ENCODE measurements at regions not wholly inside any gene's neighbourhood (a gene's known extent, or its start where the extent isn't known, plus 50 kb on each side); places are given as distances from the start of the nearest gene placed in this dataset.
A peak's percentile ranks its signal among the peaks of the same experiment; 100 is the strongest.

DNA sequence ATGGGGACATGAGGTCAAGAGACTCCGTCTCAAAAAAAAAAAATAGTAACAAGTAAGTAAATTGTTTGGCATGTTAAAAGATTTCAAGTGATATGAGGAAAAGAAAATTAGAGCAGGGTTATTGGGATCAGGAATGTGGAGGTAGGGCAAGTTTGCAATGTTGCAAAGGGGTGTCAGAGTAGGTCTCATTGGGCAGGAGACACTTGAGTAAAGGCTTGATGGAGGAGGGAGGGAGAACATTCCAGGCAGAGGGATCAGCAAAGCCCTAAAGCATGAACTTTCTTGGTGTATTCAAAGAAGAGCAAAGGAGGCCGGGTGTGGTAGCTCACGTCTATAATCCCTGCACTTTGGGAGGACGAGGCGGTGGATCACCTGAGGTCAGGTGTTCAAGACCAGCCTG is 87.1 kb upstream of the HAND1 start:
- no peak for DNase-seq
- ATAC-seq, result no peak
- TF ChIP-seq, protein P1, sequence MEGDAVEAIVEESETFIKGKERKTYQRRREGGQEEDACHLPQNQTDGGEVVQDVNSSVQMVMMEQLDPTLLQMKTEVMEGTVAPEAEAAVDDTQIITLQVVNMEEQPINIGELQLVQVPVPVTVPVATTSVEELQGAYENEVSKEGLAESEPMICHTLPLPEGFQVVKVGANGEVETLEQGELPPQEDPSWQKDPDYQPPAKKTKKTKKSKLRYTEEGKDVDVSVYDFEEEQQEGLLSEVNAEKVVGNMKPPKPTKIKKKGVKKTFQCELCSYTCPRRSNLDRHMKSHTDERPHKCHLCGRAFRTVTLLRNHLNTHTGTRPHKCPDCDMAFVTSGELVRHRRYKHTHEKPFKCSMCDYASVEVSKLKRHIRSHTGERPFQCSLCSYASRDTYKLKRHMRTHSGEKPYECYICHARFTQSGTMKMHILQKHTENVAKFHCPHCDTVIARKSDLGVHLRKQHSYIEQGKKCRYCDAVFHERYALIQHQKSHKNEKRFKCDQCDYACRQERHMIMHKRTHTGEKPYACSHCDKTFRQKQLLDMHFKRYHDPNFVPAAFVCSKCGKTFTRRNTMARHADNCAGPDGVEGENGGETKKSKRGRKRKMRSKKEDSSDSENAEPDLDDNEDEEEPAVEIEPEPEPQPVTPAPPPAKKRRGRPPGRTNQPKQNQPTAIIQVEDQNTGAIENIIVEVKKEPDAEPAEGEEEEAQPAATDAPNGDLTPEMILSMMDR (IDR thresholded peaks at IDR 0.05), result no peak
- Histone ChIP-seq H3K9me3 (no peaks in the 10 kb centered on the region), H3K4me3 (no peak overlapping the region), H3K4me1 (peaks cover 0 to 6% (median 3%) of the 10 kb centered on the region in 3 donors), H3K27ac (no peak overlapping the region), H3K36me3 (no peaks in the 10 kb centered on the region), H3K27me3 (no peaks in the 10 kb centered on the region)
- WGBS, 2 donors, result 92 to 95% methylated on average over 5 of the region's 5 CpGs
- no peak for FAIRE-seq
- intact Hi-C loops (cut with DNase I), result no loop called here

DNA sequence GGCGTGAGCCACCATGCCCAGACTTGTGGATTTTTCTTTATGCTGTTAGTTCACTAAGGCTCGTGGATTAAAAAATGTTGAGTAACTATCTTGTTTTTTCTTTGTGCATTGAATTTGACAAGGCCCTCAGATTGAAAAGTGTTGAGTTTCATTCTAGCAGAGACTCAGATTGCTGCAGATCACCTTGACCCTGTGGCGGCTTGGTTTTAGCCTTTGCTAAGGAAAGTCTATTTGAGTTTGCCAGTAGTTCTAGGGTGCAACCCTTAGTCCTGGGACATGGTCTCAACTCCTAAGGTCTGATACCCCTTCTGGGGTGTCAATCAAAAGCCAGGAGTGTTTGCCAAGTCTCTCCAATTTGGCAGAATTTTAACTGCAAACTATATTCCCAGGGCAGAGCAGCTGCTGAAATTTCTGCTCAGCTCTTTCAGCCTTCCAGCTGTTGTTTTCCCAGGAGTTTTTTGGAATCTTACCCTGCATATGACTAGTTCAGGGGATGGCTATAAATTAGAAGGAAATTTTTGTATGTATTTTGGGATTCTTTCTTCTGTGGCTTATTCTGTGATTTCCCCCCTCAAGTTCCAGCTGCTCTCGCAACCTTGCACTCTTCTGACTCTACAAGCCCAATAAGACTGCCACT is 84.3 kb upstream of the HAND1 start:
- WGBS, 2 donors, result 55 to 60% methylated on average over 4 of the region's 4 CpGs
- DNase-seq (peak in 2 of 6 donors; percentile 32 to 42), FAIRE-seq (no peak), ATAC-seq (peak; percentile 66 to 82 (median 76))
- H3K36me3 ChIP-seq, result no peaks in the 10 kb centered on the region
- H3K9me3 ChIP-seq, result no peaks in the 10 kb centered on the region
- no peak overlapping the region for H3K27ac ChIP-seq
- H3K27me3 ChIP-seq, result no peaks in the 10 kb centered on the region
- intact Hi-C loops (cut with DNase I), result no loop called here
- TF ChIP-seq, protein P1 (IDR thresholded peaks at IDR 0.05), result no peak
- H3K4me1 ChIP-seq, result peaks cover 0 to 6% (median 3%) of the 10 kb centered on the region in 3 donors
- no peak overlapping the region for H3K4me3 ChIP-seq

DNA sequence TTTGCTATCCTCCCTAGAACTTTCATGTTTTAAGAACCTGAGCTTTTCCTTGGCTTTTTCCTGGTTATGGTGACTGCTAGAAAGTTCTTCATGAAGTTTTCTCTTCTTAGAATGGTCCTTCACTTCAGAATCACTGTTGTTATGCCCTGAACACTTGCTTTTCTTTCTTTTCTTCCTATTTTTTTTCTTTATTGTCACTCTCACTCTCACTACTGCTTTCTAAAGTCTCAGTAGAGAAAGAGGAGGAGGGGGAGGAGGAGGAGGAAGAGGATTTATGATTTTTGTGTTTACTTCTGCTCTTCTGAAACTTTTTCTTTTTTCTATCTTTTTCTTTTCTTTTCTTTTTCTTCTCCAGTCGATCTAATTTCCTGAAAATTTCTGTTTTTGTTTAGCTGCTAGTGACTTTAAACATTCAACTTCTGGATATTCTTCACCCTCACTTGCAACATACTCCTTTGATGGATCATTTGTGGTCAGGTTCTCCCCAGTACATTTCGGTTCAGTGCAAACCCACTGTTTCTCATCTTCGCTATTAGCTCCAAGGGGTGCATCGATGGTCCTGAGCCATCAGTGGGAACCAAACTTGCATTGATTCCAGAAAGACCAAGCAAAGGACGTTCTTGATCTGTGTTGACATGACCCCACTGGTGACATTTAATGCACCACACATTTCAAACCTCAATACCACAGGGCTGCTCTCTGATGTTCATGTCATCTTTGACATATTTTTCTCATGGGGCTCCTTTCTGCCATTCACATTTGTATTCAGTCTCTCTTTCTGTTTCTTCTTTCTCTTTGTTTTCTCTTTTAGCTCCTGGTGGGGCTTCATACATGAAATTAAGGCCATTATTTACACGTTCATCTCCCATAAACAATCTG is 81.6 kb upstream of the HAND1 start:
- TF ChIP-seq, protein P1 (IDR thresholded peaks at IDR 0.05), result no peak
- WGBS, 2 donors, result 79 to 89% methylated on average over 6 of the region's 6 CpGs
- Histone ChIP-seq H3K9me3 (no peaks in the 10 kb centered on the region), H3K4me1 (peaks cover 0 to 6% (median 3%) of the 10 kb centered on the region in 3 donors), H3K4me3 (no peak overlapping the region), H3K27ac (no peak overlapping the region), H3K27me3 (no peaks in the 10 kb centered on the region), H3K36me3 (no peaks in the 10 kb centered on the region)
- no peak for FAIRE-seq
- ATAC-seq, result no peak
- intact Hi-C loops (cut with DNase I), result no loop called here
- DNase-seq, result no peak

DNA sequence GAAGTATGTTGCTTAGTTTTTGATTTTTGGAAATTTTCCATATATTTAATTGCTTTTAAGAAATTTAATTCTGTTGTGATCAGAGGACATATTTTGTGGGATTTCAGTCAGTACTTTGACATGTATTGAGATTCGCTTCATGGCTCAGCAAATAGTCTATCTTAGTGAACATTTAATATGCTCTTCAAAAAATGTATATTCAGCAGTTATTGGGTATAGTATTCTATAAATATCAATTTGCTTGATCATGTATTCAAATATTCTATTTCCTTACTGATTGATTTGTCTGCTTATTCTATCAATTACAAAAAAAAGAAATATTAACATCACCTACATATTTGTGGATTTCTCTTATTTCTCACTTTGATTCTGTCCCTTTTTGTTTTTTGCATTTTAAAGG is 79.5 kb upstream of the HAND1 start:
- intact Hi-C loops (cut with DNase I), result no loop called here
- H3K27me3 ChIP-seq, result no peaks in the 10 kb centered on the region
- TF ChIP-seq, protein P1 (IDR thresholded peaks at IDR 0.05), result no peak
- no peak overlapping the region for H3K4me3 ChIP-seq
- WGBS, 2 donors, result 92 to 100% methylated on average over 1 of the region's 1 CpG
- peaks cover 0 to 2% (median 0%) of the 10 kb centered on the region in 3 donors for H3K4me1 ChIP-seq
- DNase-seq, result no peak
- no peak for FAIRE-seq
- no peaks in the 10 kb centered on the region for H3K36me3 ChIP-seq
- no peak for ATAC-seq
- H3K9me3 ChIP-seq, result no peaks in the 10 kb centered on the region
- H3K27ac ChIP-seq, result no peak overlapping the region

DNA sequence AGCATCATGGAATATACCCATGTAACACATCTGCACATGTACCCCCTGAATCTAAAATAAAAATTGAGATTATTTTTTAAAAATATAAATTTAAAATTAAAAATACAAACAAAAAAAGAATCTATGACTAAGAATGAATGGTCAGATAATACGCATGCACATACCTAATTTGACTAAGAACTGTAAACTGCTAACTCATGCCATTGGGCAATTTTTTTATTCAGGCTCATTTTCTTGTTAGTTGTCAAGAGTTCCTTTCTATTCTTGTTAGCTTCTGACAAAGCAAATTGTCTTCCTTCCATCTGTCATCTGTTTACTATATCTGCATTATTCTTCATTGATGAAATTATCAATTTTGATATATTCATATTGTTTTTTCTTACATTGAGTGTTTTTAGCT is 69.5 kb upstream of the HAND1 start:
- no peak overlapping the region for H3K27ac ChIP-seq
- TF ChIP-seq, protein P1 (IDR thresholded peaks at IDR 0.05), result no peak
- WGBS, 2 donors, result 81 to 82% methylated on average over 1 of the region's 1 CpG
- H3K4me1 ChIP-seq, result no peaks in the 10 kb centered on the region
- H3K36me3 ChIP-seq, result no peaks in the 10 kb centered on the region
- ATAC-seq, result no peak
- no peaks in the 10 kb centered on the region for H3K9me3 ChIP-seq
- DNase-seq, result no peak
- no peak overlapping the region for H3K4me3 ChIP-seq
- H3K27me3 ChIP-seq, result peaks cover 0 to 8% (median 0%) of the 10 kb centered on the region in 4 donors
- FAIRE-seq, result no peak
- intact Hi-C loops (cut with DNase I), result no loop called here
